HG03139 (cell line): ENCODE measurements at regions not wholly inside any gene's neighbourhood (a gene's known extent, or its start where the extent isn't known, plus 50 kb on each side); places are given as distances from the start of the nearest gene placed in this dataset.

ENCODE experiments used
- ATAC-seq: cut with Tn5 transposase; IDR thresholded peaks from one replicate; pipeline ENCODE4 v1.9.1; 2021; ENCODE audit not compliant: unreplicated experiment

GRCh38 chr17:71232801-71233559 lies 887.8 kb upstream of the SOX9 start:
- no peak for ATAC-seq

GRCh38 chr17:71234349-71234748 lies 886.5 kb upstream of the SOX9 start:
- no peak for ATAC-seq

GRCh38 chr17:71237903-71238538 lies 882.8 kb upstream of the SOX9 start:
- no peak for ATAC-seq

- ATAC-seq, result no peak
Observed at GRCh38 chr17:71247441-71248015, 873.3 kb upstream of the SOX9 start.

GRCh38 chr17:71251276-71251675 lies 869.5 kb upstream of the SOX9 start:
- no peak for ATAC-seq

GRCh38 chr17:71251951-71252350 lies 868.9 kb upstream of the SOX9 start:
- ATAC-seq, result no peak

GRCh38 chr17:71252436-71252835 lies 868.4 kb upstream of the SOX9 start:
- no peak for ATAC-seq

GRCh38 chr17:71257096-71257495 lies 863.7 kb upstream of the SOX9 start:
- ATAC-seq, result no peak

- ATAC-seq, result no peak
Observed at GRCh38 chr17:71260366-71260940, 860.4 kb upstream of the SOX9 start.

GRCh38 chr17:71262586-71262985 lies 858.2 kb upstream of the SOX9 start:
- ATAC-seq, result no peak

GRCh38 chr17:71267668-71268067 lies 853.2 kb upstream of the SOX9 start:
- no peak for ATAC-seq

- no peak for ATAC-seq
Observed at GRCh38 chr17:71269201-71269600, 851.6 kb upstream of the SOX9 start.

GRCh38 chr17:71273441-71273840 lies 847.4 kb upstream of the SOX9 start:
- ATAC-seq, result no peak

- ATAC-seq, result no peak
Observed at GRCh38 chr17:71276079-71276478, 844.7 kb upstream of the SOX9 start.

GRCh38 chr17:71283486-71283885 lies 837.3 kb upstream of the SOX9 start:
- no peak for ATAC-seq

- ATAC-seq, result no peak
Observed at GRCh38 chr17:71284032-71284755, 836.6 kb upstream of the SOX9 start.

GRCh38 chr17:71286625-71287024 lies 834.2 kb upstream of the SOX9 start:
- ATAC-seq, result no peak

GRCh38 chr17:71287071-71287823 lies 833.6 kb upstream of the SOX9 start:
- ATAC-seq, result no peak

GRCh38 chr17:71292006-71292405 lies 828.8 kb upstream of the SOX9 start:
- ATAC-seq, result no peak

GRCh38 chr17:71296005-71296404 lies 824.8 kb upstream of the SOX9 start:
- no peak for ATAC-seq

- no peak for ATAC-seq
Observed at GRCh38 chr17:71301063-71301462, 819.8 kb upstream of the SOX9 start.
